Left lobe of liver (tissue), 2 donors: ENCODE measurements at regions not wholly inside any gene's neighbourhood (a gene's known extent, or its start where the extent isn't known, plus 50 kb on each side); places are given as distances from the start of the nearest gene placed in this dataset.

ENCODE experiments used
- ATAC-seq: fragments of 200-7000 bp; cut with Tn5 transposase; one replicate; pipeline ENCODE4 v1.9.1; 2020; ENCODE audit warnings: mild to moderate bottlenecking, moderate library complexity
- DNase-seq: peaks from one replicate; pipeline ENCODE4 v3.0.0-alpha.2; 2020; ENCODE audit warnings: low spot score
- donor health status: DM: no; HTN: no; CAD: no; lungs with moderate emphysema.
- donor health status: DM: no; HTN: yes; CAD: no.

- ATAC-seq (no peak), DNase-seq (no peak)
These were observed 187.7 kb upstream of the LHX5 start for GRCh38 chr12:113659416-113659815.

GRCh38 chr12:113659015-113659414 is 187.3 kb upstream of the LHX5 start:
- no peak for ATAC-seq

GRCh38 chr12:113658006-113658655 is 186.5 kb upstream of the LHX5 start:
- no peak for DNase-seq
- no peak for ATAC-seq

More at GRCh38 chr12:113659015-113659414, 187.3 kb upstream of the LHX5 start:
- DNase-seq = no peak

GRCh38 chr12:113655919-113656318 is 184.2 kb upstream of the LHX5 start:
- DNase-seq = no peak
- no peak for ATAC-seq

- DNase-seq = no peak
- ATAC-seq = no peak
These were observed 183.8 kb upstream of the LHX5 start for GRCh38 chr12:113655479-113655878.

GRCh38 chr12:113651662-113652061 is 180.0 kb upstream of the LHX5 start:
- DNase-seq (no peak), ATAC-seq (no peak)

GRCh38 chr12:113650476-113650875 is 178.8 kb upstream of the LHX5 start:
- ATAC-seq = no peak

GRCh38 chr12:113649256-113649830 is 177.7 kb upstream of the LHX5 start:
- no peak for ATAC-seq

More at GRCh38 chr12:113650476-113650875, 178.8 kb upstream of the LHX5 start:
- DNase-seq = no peak

GRCh38 chr12:113647048-113647447 is 175.4 kb upstream of the LHX5 start:
- ATAC-seq (no peak), DNase-seq (no peak)

More at GRCh38 chr12:113649256-113649830, 177.7 kb upstream of the LHX5 start:
- DNase-seq = no peak

GRCh38 chr12:113645603-113646002 is 173.9 kb upstream of the LHX5 start:
- DNase-seq (no peak), ATAC-seq (no peak)

GRCh38 chr12:113645183-113645582 is 173.5 kb upstream of the LHX5 start:
- ATAC-seq (no peak), DNase-seq (no peak)

- ATAC-seq (no peak), DNase-seq (no peak)
These were observed 171.7 kb upstream of the LHX5 start for GRCh38 chr12:113643177-113643974.

GRCh38 chr12:113642672-113643071 is 171.0 kb upstream of the LHX5 start:
- DNase-seq (no peak), ATAC-seq (no peak)

- no peak for DNase-seq
- ATAC-seq = no peak
These were observed 170.5 kb upstream of the LHX5 start for GRCh38 chr12:113642216-113642615.

GRCh38 chr12:113641426-113642030 is 169.9 kb upstream of the LHX5 start:
- DNase-seq (no peak), ATAC-seq (no peak)

- ATAC-seq = no peak
- no peak for DNase-seq
These were observed 169.2 kb upstream of the LHX5 start for GRCh38 chr12:113640837-113641236.

GRCh38 chr12:113639474-113639873 is 167.8 kb upstream of the LHX5 start:
- ATAC-seq = no peak

GRCh38 chr12:113638460-113638775 is 166.7 kb upstream of the LHX5 start:
- ATAC-seq (no peak), DNase-seq (no peak)

More at GRCh38 chr12:113639474-113639873, 167.8 kb upstream of the LHX5 start:
- DNase-seq = no peak

- DNase-seq = no peak
- no peak for ATAC-seq
These were observed 163.3 kb upstream of the LHX5 start for GRCh38 chr12:113634982-113635381.

- no peak for ATAC-seq
- DNase-seq = no peak
These were observed 162.8 kb upstream of the LHX5 start for GRCh38 chr12:113634474-113634873.

- DNase-seq (no peak), ATAC-seq (no peak)
These were observed 162.1 kb upstream of the LHX5 start for GRCh38 chr12:113633678-113634332.
